Thymus (tissue), 11 donors: ENCODE measurements at regions not wholly inside any gene's neighbourhood (a gene's known extent, or its start where the extent isn't known, plus 50 kb on each side); places are given as distances from the start of the nearest gene placed in this dataset.

Source experiments
- DNase-seq, 9 donors: peaks; one replicate each; pipeline ENCODE4 v3.0.0-alpha.2; 2013; ENCODE audit warnings: low spot score in 9 of 9, low read depth in 6 of 9, missing footprints in 1 of 9
- H3K27ac ChIP-seq, 2 donors: one replicate each; pipeline ENCODE4 v1.5.1; 2013; ENCODE audit warnings: control low read depth in 1 of 2, low read depth in 1 of 2, low read length in 1 of 2, mild to moderate bottlenecking in 1 of 2, moderate library complexity in 1 of 2
- H3K27me3 ChIP-seq, 2 donors: one replicate each; pipeline ENCODE4 v1.5.1; 2013; ENCODE audit warnings: low read length in 1 of 2; ENCODE audit not compliant: control insufficient read depth in 2 of 2, insufficient read depth in 1 of 2
- H3K36me3 ChIP-seq, 2 donors: one replicate each; pipeline ENCODE4 v1.5.1; 2013; ENCODE audit warnings: low read length in 1 of 2, mild to moderate bottlenecking in 1 of 2, moderate library complexity in 1 of 2; ENCODE audit not compliant: control insufficient read depth in 2 of 2, insufficient read depth in 2 of 2
- H3K4me1 ChIP-seq, 2 donors: one replicate each; pipeline ENCODE4 v1.5.1; 2013; ENCODE audit warnings: low read length in 2 of 2; ENCODE audit not compliant: control insufficient read depth in 2 of 2, insufficient read depth in 2 of 2
- H3K4me3 ChIP-seq, 2 donors: one replicate each; pipeline ENCODE4 v1.5.1; 2013; ENCODE audit warnings: low read length in 2 of 2, control low read depth in 1 of 2, mild to moderate bottlenecking in 1 of 2
- H3K9me3 ChIP-seq, 2 donors: one replicate each; pipeline ENCODE4 v1.5.1; 2013; ENCODE audit warnings: low read length in 1 of 2, mild to moderate bottlenecking in 1 of 2; ENCODE audit not compliant: control insufficient read depth in 2 of 2, insufficient read depth in 1 of 2
- WGBS: extraction: QIAGEN DNeasy Blood & Tissue Kit; methylation state at CpG from one replicate; pipeline ENCODE4 v1.1.7; 2013; 5-methylcytosine and 5-hydroxymethylcytosine counted together
- donor health status: healthy.

DNA sequence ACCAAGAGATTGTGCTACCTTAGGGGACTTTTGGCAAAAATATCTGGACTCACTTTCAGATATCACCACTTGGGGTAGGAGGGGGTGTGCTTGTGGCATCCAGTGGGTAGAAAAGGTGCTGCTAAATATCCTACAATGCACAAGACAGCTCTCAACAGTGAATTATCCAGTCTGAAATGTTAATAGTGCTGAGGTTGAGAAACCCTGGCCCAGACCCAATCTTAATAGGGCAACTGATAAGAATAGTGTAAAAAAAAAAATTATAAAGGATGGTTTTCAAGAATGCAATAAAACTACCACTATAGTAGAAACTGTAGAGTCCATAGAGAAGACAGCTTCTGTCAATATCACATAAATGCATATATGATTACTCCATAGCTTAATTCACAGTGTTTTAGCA, 185.5 kb downstream of the ZNF330 start:
- no peaks in the 10 kb centered on the region for H3K9me3 ChIP-seq
- H3K4me3 ChIP-seq = no peak overlapping the region
- H3K4me1 ChIP-seq = peaks cover 0 to 6% of the 10 kb centered on the region in 2 donors
- no peaks in the 10 kb centered on the region for H3K36me3 ChIP-seq
- DNase-seq = no peak
- H3K27me3 ChIP-seq = no peaks in the 10 kb centered on the region
- peak overlapping the region in 1 of 2 donors; percentile 73 for H3K27ac ChIP-seq

DNA sequence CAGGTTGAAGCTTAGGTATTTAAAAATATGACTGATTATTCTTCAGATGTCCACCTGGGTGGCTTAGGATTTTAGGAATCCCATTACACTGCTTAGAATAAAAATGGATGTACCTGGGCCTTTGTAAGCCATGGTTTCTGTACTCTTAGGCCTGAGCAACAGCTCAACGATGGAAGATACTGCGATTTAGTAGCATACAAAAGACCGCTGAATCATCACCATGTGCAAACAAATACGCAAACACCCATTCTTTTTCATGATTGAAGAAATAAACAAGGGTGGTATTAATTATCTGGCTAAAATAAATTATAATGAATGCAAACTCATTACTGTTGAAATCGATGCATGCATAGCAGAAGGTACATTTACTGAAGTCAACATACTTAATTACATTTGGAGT, 188.9 kb downstream of the ZNF330 start:
- H3K27me3 ChIP-seq = no peaks in the 10 kb centered on the region
- no peaks in the 10 kb centered on the region for H3K9me3 ChIP-seq
- WGBS = 99% methylated on average over 5 of the region's 5 CpGs
- H3K4me3 ChIP-seq = no peak overlapping the region
- DNase-seq = no peak
- H3K36me3 ChIP-seq = no peaks in the 10 kb centered on the region
- H3K27ac ChIP-seq = no peak overlapping the region
- peaks cover 0 to 6% of the 10 kb centered on the region in 2 donors for H3K4me1 ChIP-seq

DNA sequence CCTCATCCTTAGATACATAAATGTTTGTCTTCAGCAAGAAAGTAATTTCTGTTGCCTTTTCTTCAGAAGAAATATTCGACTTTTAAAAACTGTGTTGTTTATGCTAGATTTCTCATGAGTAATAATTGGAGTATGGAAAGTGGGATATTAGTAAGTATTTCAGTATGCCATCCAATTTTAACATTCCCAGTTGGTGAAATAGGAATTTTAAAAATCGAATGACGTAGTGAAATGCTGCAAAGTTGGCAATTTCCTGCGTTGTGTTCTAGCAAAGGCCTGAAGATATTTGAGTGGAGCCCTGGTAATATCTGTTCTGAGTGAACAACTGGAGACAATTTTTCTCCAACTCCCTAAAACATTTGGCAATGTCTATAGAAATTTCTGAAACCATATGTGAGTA, 190.1 kb downstream of the ZNF330 start:
- no peaks in the 10 kb centered on the region for H3K36me3 ChIP-seq
- DNase-seq = no peak
- 97% methylated on average over 4 of the region's 4 CpGs for WGBS

DNA sequence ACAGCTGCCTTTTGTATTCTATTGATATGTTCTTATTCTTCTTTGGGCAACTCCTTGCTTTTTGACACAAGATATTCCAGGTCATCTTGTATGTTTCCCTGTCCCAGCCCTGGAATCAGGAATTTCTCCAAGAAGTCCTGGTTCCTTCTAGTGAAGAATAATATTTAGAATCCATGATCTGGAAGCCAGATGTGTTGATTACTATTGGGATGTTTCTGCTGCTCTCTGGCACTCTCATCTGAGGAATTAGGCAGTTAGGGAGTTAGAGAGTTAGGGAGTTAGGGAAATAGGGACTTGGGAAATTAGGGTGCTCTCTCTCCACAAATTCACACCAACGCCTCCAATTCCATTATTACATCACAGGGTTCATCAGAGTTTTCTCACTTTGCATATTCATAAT, 191.2 kb downstream of the ZNF330 start:
- Histone ChIP-seq H3K27me3 (no peaks in the 10 kb centered on the region), H3K9me3 (no peaks in the 10 kb centered on the region), H3K27ac (no peak overlapping the region), H3K4me1 (no peaks in the 10 kb centered on the region), H3K4me3 (no peak overlapping the region), H3K36me3 (no peaks in the 10 kb centered on the region)
- WGBS = 94% methylated on average over 1 of the region's 1 CpG
- no peak for DNase-seq

More for the DNA sequence above, 190.1 kb downstream of the ZNF330 start:
- Histone ChIP-seq H3K4me1 (peaks cover 0 to 3% of the 10 kb centered on the region in 2 donors), H3K4me3 (no peak overlapping the region), H3K27ac (no peak overlapping the region), H3K27me3 (no peaks in the 10 kb centered on the region), H3K9me3 (no peaks in the 10 kb centered on the region)

DNA sequence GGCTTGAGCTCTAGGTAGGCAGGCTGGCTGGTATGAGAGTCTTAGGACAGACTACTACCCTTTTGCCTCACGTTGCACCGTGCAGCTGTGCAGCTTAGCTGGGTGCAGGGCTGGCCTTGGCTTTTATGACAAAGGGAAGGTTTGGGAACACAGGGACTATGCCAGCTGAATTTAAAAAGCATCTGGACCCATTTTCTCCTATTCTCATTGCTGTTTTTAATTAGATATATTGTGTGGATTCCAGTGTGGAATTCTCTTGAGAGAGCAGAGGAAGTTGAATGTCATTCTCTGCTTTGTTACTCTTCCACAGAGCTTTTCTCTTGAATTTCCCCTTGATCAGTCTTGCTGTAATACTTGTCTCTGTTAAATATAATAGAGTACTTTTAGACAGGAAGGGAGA, 192.7 kb downstream of the ZNF330 start:
- WGBS = 93% methylated on average over 2 of the region's 2 CpGs
- H3K9me3 ChIP-seq = no peaks in the 10 kb centered on the region
- no peak overlapping the region for H3K4me3 ChIP-seq
- no peak for DNase-seq
- no peaks in the 10 kb centered on the region for H3K27me3 ChIP-seq
- no peak overlapping the region for H3K27ac ChIP-seq
- no peaks in the 10 kb centered on the region for H3K4me1 ChIP-seq
- no peaks in the 10 kb centered on the region for H3K36me3 ChIP-seq

DNA sequence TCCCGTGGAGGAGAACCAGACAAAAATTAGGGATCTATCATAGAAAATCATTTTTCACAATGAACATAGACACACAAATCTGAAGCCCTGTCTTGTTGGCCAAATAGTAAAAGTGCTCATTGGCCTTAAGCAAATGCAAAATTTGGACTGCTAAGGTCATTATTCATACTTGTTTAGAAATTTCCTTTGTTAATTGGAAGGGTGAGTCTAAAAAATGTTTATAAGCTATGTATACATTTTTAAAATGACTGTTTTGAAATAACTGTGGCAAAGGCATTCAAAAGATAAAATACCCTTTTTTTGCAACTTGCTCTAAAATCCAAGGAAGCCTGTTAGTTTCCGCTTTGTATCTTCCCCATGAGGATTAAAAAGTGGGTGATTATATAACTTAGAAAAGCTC, 195.0 kb downstream of the ZNF330 start:
- no peaks in the 10 kb centered on the region for H3K36me3 ChIP-seq
- no peaks in the 10 kb centered on the region for H3K27me3 ChIP-seq
- no peak overlapping the region for H3K4me3 ChIP-seq
- H3K9me3 ChIP-seq = no peaks in the 10 kb centered on the region
- no peak overlapping the region for H3K27ac ChIP-seq
- no peaks in the 10 kb centered on the region for H3K4me1 ChIP-seq
- WGBS = 95% methylated on average over 2 of the region's 2 CpGs
- no peak for DNase-seq

DNA sequence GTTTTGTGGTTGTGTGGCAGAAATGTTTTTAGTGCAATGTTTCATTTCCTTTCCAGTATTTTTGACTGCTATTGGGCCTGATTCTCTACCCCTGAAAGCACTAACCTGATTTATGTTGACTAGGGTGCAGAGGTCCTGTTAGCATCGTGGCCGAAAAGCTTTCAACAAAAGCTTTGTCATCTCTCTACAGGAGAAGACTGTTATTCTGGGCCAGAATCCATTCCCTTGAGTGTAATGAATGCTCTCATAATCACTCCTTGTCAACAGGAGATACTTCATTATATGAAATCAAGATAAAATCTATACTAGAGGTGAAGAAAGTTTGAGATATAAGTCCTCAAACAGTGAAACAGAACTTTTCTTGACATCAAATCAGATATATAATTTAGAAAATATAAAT, 195.5 kb downstream of the ZNF330 start:
- Histone ChIP-seq H3K36me3 (no peaks in the 10 kb centered on the region), H3K4me3 (no peak overlapping the region), H3K27ac (no peak overlapping the region), H3K9me3 (no peaks in the 10 kb centered on the region), H3K4me1 (no peaks in the 10 kb centered on the region), H3K27me3 (no peaks in the 10 kb centered on the region)
- no peak for DNase-seq
- WGBS = 94% methylated on average over 2 of the region's 2 CpGs

DNA sequence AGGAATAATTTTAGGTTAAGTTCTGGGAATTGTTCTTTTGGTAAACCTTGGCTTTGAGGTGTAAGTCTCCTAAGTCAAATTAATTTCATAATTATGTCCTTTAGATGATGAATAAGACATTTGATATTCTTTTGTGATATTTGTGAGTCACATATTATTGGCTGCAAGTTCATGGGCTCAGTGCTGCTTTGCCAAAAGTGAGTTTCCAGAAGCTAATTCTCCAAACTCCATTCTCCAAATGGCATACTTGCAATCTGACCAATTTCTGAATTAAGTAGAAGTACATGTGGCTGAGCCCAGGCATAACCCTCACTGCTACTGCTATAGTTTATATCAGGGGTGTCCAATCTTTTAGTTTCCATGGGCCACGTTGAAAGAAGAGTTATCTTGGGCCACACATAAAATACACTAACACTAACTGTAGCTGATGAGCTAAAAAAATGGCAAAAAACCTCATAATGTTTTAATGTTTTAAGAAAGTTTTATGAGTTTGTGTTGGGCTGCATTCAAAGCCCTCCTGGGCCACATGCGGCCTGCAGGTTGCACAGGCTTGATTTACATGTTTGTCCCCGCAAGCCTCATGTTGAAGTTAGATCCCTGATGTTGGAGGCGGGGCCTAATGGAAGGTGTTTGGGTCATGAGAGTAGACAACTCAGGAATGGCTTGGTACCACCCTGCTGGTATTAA, 196.1 kb downstream of the ZNF330 start:
- 92% methylated on average over 4 of the region's 4 CpGs for WGBS
- no peaks in the 10 kb centered on the region for H3K36me3 ChIP-seq
- no peak for DNase-seq
- no peaks in the 10 kb centered on the region for H3K9me3 ChIP-seq
- H3K27me3 ChIP-seq = no peaks in the 10 kb centered on the region
- H3K27ac ChIP-seq = no peak overlapping the region
- no peak overlapping the region for H3K4me3 ChIP-seq
- no peaks in the 10 kb centered on the region for H3K4me1 ChIP-seq

DNA sequence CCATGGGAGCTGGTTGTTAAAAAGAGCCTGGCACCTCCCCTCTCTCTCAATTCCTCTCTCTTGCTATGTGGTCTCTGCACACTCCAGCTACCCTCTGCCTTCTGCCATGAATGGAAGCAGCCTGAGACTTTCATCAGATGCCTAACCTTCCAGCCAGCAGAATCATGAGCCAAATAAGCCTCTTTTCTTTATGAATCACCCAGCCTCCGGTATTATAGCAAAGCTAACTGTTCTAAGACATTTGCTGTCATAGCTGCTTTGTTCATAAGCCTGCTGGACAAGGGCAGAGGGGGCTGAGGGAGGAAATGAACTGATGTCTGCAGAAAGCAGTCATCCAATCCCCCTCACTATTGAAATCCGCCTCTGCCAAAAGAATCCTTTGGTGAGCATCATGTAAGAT, 196.7 kb downstream of the ZNF330 start:
- H3K27me3 ChIP-seq = no peaks in the 10 kb centered on the region
- H3K4me3 ChIP-seq = no peak overlapping the region
- DNase-seq = no peak
- H3K36me3 ChIP-seq = no peaks in the 10 kb centered on the region
- WGBS = 98% methylated on average over 2 of the region's 2 CpGs
- no peaks in the 10 kb centered on the region for H3K4me1 ChIP-seq
- no peaks in the 10 kb centered on the region for H3K9me3 ChIP-seq
- H3K27ac ChIP-seq = no peak overlapping the region

DNA sequence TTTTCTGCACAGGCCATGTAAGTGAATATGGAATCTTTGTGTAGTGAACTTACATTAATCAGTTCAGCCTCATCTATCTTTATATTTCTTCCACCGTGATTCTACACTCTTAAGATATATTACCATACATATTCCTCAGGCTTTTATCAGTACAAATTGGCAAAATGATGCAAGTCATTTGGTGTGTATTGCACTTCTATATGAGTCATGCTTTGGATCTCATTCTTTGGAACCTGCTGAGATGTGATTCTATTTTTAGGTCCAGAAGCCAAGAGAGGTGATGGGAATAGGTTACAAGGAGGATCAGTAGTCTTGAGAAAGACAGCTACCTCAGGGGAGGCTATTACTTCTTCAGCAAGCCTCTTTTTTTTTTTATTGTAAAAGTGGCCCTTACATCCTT, 204.4 kb downstream of the ZNF330 start:
- Histone ChIP-seq H3K36me3 (no peaks in the 10 kb centered on the region), H3K27me3 (no peaks in the 10 kb centered on the region), H3K4me3 (no peak overlapping the region), H3K4me1 (no peaks in the 10 kb centered on the region), H3K9me3 (no peaks in the 10 kb centered on the region), H3K27ac (no peak overlapping the region)
- WGBS = 91% methylated on average over 1 of the region's 1 CpG
- DNase-seq = no peak
